Psoas muscle (tissue), 7 donors: ENCODE measurements at regions not wholly inside any gene's neighbourhood (a gene's known extent, or its start where the extent isn't known, plus 50 kb on each side); places are given as distances from the start of the nearest gene placed in this dataset.

Experiments used
- ATAC-seq, 4 donors: fragments of 200-7000 bp; cut with Tn5 transposase; one replicate each; pipeline ENCODE4 v1.9.1; 2020; ENCODE audit warnings: moderate library complexity in 3 of 4, mild to moderate bottlenecking in 2 of 4
- DNase-seq, 2 donors: peaks; one replicate each; pipeline ENCODE4 v3.0.0-alpha.2; 2020
- H3K27ac ChIP-seq: fragments of 200-600 bp; one replicate; pipeline ENCODE4 v1.8.0; 2022
- H3K27me3 ChIP-seq, 3 donors: fragments of 200-600 bp in 1 of 3; one replicate each; pipeline versions ENCODE4 v1.6.1 to v1.8.0; 2013 to 2022; ENCODE audit warnings: low read length in 2 of 3, mild to moderate bottlenecking in 2 of 3, moderate library complexity in 1 of 3; ENCODE audit not compliant: insufficient read depth in 3 of 3
- H3K36me3 ChIP-seq, 2 donors: fragments of 200-600 bp in 1 of 2; one replicate each; pipeline versions ENCODE4 v1.6.1 to v1.8.0; 2013 to 2022; ENCODE audit warnings: low read depth in 1 of 2, mild to moderate bottlenecking in 1 of 2, moderate library complexity in 1 of 2; ENCODE audit not compliant: insufficient read depth in 1 of 2
- H3K4me1 ChIP-seq: fragments of 200-600 bp; one replicate; pipeline ENCODE4 v1.8.0; 2022
- H3K4me3 ChIP-seq: fragments of 200-600 bp; one replicate; pipeline ENCODE4 v1.8.0; 2022; ENCODE audit warnings: mild to moderate bottlenecking
- H3K9me3 ChIP-seq: fragments of 200-600 bp; one replicate; pipeline ENCODE4 v1.8.0; 2022
- CTCF ChIP-seq: fragments of 200-600 bp; IDR thresholded peaks from one replicate; pipeline ENCODE4 v1.8.0; 2022; ENCODE audit warnings: antibody characterized with exemption
- WGBS, 3 donors: extraction: QIAGEN DNeasy Blood & Tissue Kit; methylation state at CpG; one replicate each; pipeline versions ENCODE4 v1.1.6 to v1.1.7; 2013; 5-methylcytosine and 5-hydroxymethylcytosine counted together
- intact Hi-C, 2 donors: fragments of 100-400 bp; cut with DNase I; formaldehyde crosslinking; loops; one replicate each; pipeline versions ENCODE4 v1.11.0 to v1.14.2; 2022
- donor health status: healthy with polysubstance abuse.
- donor health status: DM: no; HTN: no; CAD: no; lungs with moderate emphysema.
- donor health status: Bipolar disorder and iron deficiency.
- donor health status: healthy.
- donor health status: DM: yes; HTN: yes; CAD: no.
- donor health status: DM: no; HTN: no; CAD: no.
- donor health status: DM: yes; HTN: yes; CAD: no.

- DNase-seq (no peak), ATAC-seq (peak in 3 of 4 donors; percentile 48 to 75 (median 64))
- no peak overlapping the region for H3K27ac ChIP-seq
- intact Hi-C loops = loop anchor here (5.0 to 10.0 kb wide), 3 partner anchors 534 to 882 kb away; no protein-coding TSS in a partner anchor
- peaks cover 0 to 6% (median 3%) of the 10 kb centered on the region in 3 donors for H3K27me3 ChIP-seq
- 23 to 28% (median 24%) methylated on average over 8 of the region's 8 CpGs for WGBS, 3 donors
- peak; percentile 47 for TF ChIP-seq CTCF
- H3K9me3 ChIP-seq = no peaks in the 10 kb centered on the region
- no peaks in the 10 kb centered on the region for H3K36me3 ChIP-seq
- no peak overlapping the region for H3K4me3 ChIP-seq
- H3K4me1 ChIP-seq = no peaks in the 10 kb centered on the region
Measured at GRCh38 chr2:16773080-16773713, 107.6 kb upstream of the CYRIA start.

- Histone ChIP-seq H3K4me3 (no peak overlapping the region), H3K27ac (no peak overlapping the region), H3K9me3 (no peaks in the 10 kb centered on the region), H3K27me3 (peaks cover 0 to 2% (median 0%) of the 10 kb centered on the region in 3 donors), H3K4me1 (no peaks in the 10 kb centered on the region), H3K36me3 (no peaks in the 10 kb centered on the region)
- ATAC-seq (no peak), DNase-seq (no peak)
- TF ChIP-seq CTCF = no peak
- intact Hi-C loops = no loop called here
- 65 to 78% (median 71%) methylated on average over 3 of the region's 3 CpGs for WGBS, 3 donors
Measured at GRCh38 chr2:16767789-16768476, 102.3 kb upstream of the CYRIA start.

- H3K9me3 ChIP-seq = no peaks in the 10 kb centered on the region
- no peaks in the 10 kb centered on the region for H3K4me1 ChIP-seq
- peaks cover 0 to 2% (median 0%) of the 10 kb centered on the region in 3 donors for H3K27me3 ChIP-seq
- no peak for ATAC-seq
- no peak for DNase-seq
- H3K36me3 ChIP-seq = no peaks in the 10 kb centered on the region
- 58 to 92% (median 65%) methylated on average over 7 of the region's 7 CpGs for WGBS, 3 donors
- no peak for TF ChIP-seq CTCF
- no peak overlapping the region for H3K4me3 ChIP-seq
- intact Hi-C loops = no loop called here
- H3K27ac ChIP-seq = no peak overlapping the region
Measured at GRCh38 chr2:16765356-16765755, 99.7 kb upstream of the CYRIA start.

- peaks cover 0 to 2% (median 0%) of the 10 kb centered on the region in 3 donors for H3K27me3 ChIP-seq
- no peak for ATAC-seq
- no peaks in the 10 kb centered on the region for H3K9me3 ChIP-seq
- no peak overlapping the region for H3K4me3 ChIP-seq
- no peak for DNase-seq
- TF ChIP-seq CTCF = no peak
- no peak overlapping the region for H3K27ac ChIP-seq
- intact Hi-C loops = no loop called here
- WGBS, 3 donors = 91 to 97% (median 92%) methylated on average over 4 of the region's 4 CpGs
- H3K36me3 ChIP-seq = no peaks in the 10 kb centered on the region
- no peaks in the 10 kb centered on the region for H3K4me1 ChIP-seq
Measured at GRCh38 chr2:16764487-16764886, 98.9 kb upstream of the CYRIA start.
